ENCODE measurements at regions not wholly inside any gene's neighbourhood (a gene's known extent, or its start where the extent isn't known, plus 50 kb on each side); places are given as distances from the start of the nearest gene placed in this dataset.

GRCh38 chr2:239790313-239790712 lies 234.8 kb downstream of the NDUFA10 start:
- Histone ChIP-seq H3K27ac (ENCODE audit: low read depth) (no peak overlapping the region), H3F3A (replicated peaks; ENCODE audit: low read depth) (no peaks in the 10 kb centered on the region), H2AFZ (no peak overlapping the region), H4K20me1 (replicated peaks; ENCODE audit: insufficient read depth) (no peaks in the 10 kb centered on the region), H3K79me2 (replicated peaks; ENCODE audit: insufficient read depth) (no peaks in the 10 kb centered on the region), H3K9me2 (ENCODE audit: insufficient read depth) (no peaks in the 10 kb centered on the region), H3K4me3 (no peak overlapping the region), H3K27me3 (ENCODE audit: insufficient read depth) (no peaks in the 10 kb centered on the region), H3K4me2 (no peak overlapping the region), H3K36me3 (ENCODE audit: insufficient read depth) (no peaks in the 10 kb centered on the region), H3K4me1 (ENCODE audit: insufficient read depth) (no peaks in the 10 kb centered on the region)
- ATAC-seq (no peak), DNase-seq (ENCODE audit: low spot score) (no peak)
- TF ChIP-seq EZH2 (IDR thresholded peaks at IDR 0.05; ENCODE audit: low read depth, unreplicated experiment), result no peak
- TF ChIP-seq ETS1 (IDR thresholded peaks at IDR 0.05), result no peak
- TF ChIP-seq ZNF331 (CRISPR knock-in tag; IDR thresholded peaks at IDR 0.05; ENCODE audit: low read depth), result no peak
- no peak for TF ChIP-seq NANOG (IDR thresholded peaks at IDR 0.05; ENCODE audit: borderline replicate concordance)
- TF ChIP-seq JUNB (IDR thresholded peaks at IDR 0.05; ENCODE audit: unreplicated experiment), result no peak
- no peak for TF ChIP-seq CREB1 (CRISPR knock-in tag; IDR thresholded peaks at IDR 0.05; ENCODE audit: low read depth)
- TF ChIP-seq REST (IDR thresholded peaks at IDR 0.05; ENCODE audit: unreplicated experiment), result no peak
- TF ChIP-seq ZNF462 (CRISPR knock-in tag; IDR thresholded peaks at IDR 0.05), result no peak
- TF ChIP-seq, protein P1, sequence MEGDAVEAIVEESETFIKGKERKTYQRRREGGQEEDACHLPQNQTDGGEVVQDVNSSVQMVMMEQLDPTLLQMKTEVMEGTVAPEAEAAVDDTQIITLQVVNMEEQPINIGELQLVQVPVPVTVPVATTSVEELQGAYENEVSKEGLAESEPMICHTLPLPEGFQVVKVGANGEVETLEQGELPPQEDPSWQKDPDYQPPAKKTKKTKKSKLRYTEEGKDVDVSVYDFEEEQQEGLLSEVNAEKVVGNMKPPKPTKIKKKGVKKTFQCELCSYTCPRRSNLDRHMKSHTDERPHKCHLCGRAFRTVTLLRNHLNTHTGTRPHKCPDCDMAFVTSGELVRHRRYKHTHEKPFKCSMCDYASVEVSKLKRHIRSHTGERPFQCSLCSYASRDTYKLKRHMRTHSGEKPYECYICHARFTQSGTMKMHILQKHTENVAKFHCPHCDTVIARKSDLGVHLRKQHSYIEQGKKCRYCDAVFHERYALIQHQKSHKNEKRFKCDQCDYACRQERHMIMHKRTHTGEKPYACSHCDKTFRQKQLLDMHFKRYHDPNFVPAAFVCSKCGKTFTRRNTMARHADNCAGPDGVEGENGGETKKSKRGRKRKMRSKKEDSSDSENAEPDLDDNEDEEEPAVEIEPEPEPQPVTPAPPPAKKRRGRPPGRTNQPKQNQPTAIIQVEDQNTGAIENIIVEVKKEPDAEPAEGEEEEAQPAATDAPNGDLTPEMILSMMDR (conservative IDR thresholded peaks at IDR 0.05; ENCODE audit: low read depth in 2 of 2), result no peak
- TF ChIP-seq EZH2phosphoT487 (IDR thresholded peaks at IDR 0.05; ENCODE audit: unreplicated experiment), result no peak
- Mint-ChIP-seq H3K4me1 (0 out of 3 replicates have a peak, but pooled peaks cover 2% of the 10 kb centered on the region), H3K27me3 (ENCODE audit: insufficient read depth, low read depth, poor library complexity) (peaks cover 13% of the 10 kb centered on the region), H3K36me3 (ENCODE audit: low read depth) (no peaks in the 10 kb centered on the region), H3K4me3 (no peak overlapping the region), H3K27ac (no peak overlapping the region), H3K9me3 (peaks cover 8% of the 10 kb centered on the region)
